Activated B cell treated with CpG ODN at 0.5 μM for 24 hours (primary cell): ENCODE measurements at regions not wholly inside any gene's neighbourhood (a gene's known extent, or its start where the extent isn't known, plus 50 kb on each side); places are given as distances from the start of the nearest gene placed in this dataset.

Source experiments
- ATAC-seq: fragments of 200-7000 bp; cut with Tn5 transposase; one replicate; pipeline ENCODE4 v1.10.0; 2021; ENCODE audit warnings: low read depth, mild to moderate bottlenecking, moderate library complexity
- CTCF ChIA-PET: fragments of 350-600 bp; sonication (Branson Sonifier 250); formaldehyde crosslinking; loops from one replicate; lab custom pipeline; 2021; ENCODE audit warnings: antibody characterized with exemption; lab: Charles Lee
- POLR2A ChIA-PET: fragments of 350-600 bp; sonication (Branson Sonifier 250); formaldehyde crosslinking; loops from one replicate; lab custom pipeline; 2021; ENCODE audit warnings: antibody characterized with exemption; lab: Charles Lee
- DNase-seq: peaks from one replicate; pipeline ENCODE4 v3.0.0; 2022
- H3K27ac Mint-ChIP-seq: one replicate; pipeline ENCODE4 v1.8.0; 2020; ENCODE audit warnings: mixed read lengths
- H3K27me3 Mint-ChIP-seq: one replicate; pipeline ENCODE4 v1.8.0; 2021; ENCODE audit warnings: mixed read lengths
- H3K36me3 Mint-ChIP-seq: one replicate; pipeline ENCODE4 v1.8.0; 2021; ENCODE audit warnings: low read depth, mixed read lengths
- H3K4me1 Mint-ChIP-seq: one replicate; pipeline ENCODE4 v1.8.0; 2021; ENCODE audit warnings: mixed read lengths
- H3K4me3 Mint-ChIP-seq: one replicate; pipeline ENCODE4 v1.8.0; 2020; ENCODE audit warnings: mild to moderate bottlenecking, mixed read lengths
- H3K9me3 Mint-ChIP-seq: one replicate; pipeline ENCODE4 v1.8.0; 2020; ENCODE audit warnings: mixed read lengths
- CTCF ChIP-seq: fragments of 200-600 bp; IDR thresholded peaks from one replicate; pipeline ENCODE4 v1.8.0; 2022; ENCODE audit warnings: antibody characterized with exemption, mild to moderate bottlenecking
- intact Hi-C: fragments of 100-400 bp; cut with micrococcal nuclease; formaldehyde crosslinking; loops from one replicate; pipeline ENCODE4 v1.15.1; 2024

DNA sequence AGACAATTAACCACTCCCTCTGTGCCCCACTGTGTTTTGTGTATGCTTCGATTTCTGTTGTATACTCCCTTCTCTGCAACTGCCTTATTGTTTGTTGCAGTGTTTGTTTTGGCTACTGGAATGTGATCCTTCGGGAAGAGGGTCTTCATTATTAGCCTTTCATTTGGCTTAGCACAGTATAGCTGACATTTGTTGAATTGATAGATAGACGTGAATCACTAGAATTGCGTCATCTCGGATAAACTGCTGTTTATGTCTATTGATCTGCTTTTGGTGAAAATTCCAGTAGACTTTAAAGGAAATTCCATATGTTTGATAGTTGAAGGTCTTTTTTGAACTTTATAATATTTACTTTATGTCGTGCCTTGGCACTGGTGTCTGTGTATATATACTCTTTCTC, 189.9 kb upstream of the EYA4 start:
- H3K27ac Mint-ChIP-seq = no peak overlapping the region
- H3K27me3 Mint-ChIP-seq = peaks cover 2% of the 10 kb centered on the region
- CTCF ChIA-PET = no interaction called here
- H3K4me1 Mint-ChIP-seq = no peaks in the 10 kb centered on the region
- H3K9me3 Mint-ChIP-seq = no peaks in the 10 kb centered on the region
- POLR2A ChIA-PET = no interaction called here
- intact Hi-C loops = no loop called here
- H3K4me3 Mint-ChIP-seq = no peak overlapping the region
- H3K36me3 Mint-ChIP-seq = no peaks in the 10 kb centered on the region
- no peak for DNase-seq
- no peak for TF ChIP-seq CTCF
- ATAC-seq = no peak

DNA sequence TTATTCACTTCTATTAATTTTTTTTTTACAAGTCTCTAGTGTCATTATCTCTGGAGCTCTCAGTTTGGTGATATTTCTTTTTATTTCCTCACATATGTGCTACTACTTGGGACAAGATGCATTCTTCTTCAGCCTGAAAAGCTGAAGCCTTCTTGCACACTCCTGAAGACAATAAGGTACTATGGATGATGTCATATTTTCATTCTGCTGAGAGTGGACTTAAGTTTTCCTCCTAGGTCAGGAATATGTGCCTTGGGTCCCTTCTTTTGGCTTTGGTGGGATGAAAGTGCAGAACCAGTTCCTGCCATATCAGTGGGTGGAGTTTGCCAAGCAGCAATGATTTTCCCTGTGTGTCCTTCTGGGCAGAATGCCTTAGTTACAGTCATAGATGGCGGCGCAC, 188.7 kb upstream of the EYA4 start:
- ATAC-seq (no peak), DNase-seq (no peak)
- no peak overlapping the region for H3K4me3 Mint-ChIP-seq
- H3K27ac Mint-ChIP-seq = no peak overlapping the region
- H3K27me3 Mint-ChIP-seq = peaks cover 4% of the 10 kb centered on the region
- POLR2A ChIA-PET = no interaction called here
- no peak for TF ChIP-seq CTCF
- H3K36me3 Mint-ChIP-seq = no peaks in the 10 kb centered on the region
- CTCF ChIA-PET = no interaction called here
- no peaks in the 10 kb centered on the region for H3K9me3 Mint-ChIP-seq
- no peaks in the 10 kb centered on the region for H3K4me1 Mint-ChIP-seq
- intact Hi-C loops = no loop called here

GRCh38 chr6:133055441-133055966, 185.7 kb upstream of the EYA4 start:
- peaks cover 6% of the 10 kb centered on the region for H3K27me3 Mint-ChIP-seq
- no peak for TF ChIP-seq CTCF
- no peaks in the 10 kb centered on the region for H3K9me3 Mint-ChIP-seq
- intact Hi-C loops = no loop called here
- H3K27ac Mint-ChIP-seq = no peak overlapping the region
- CTCF ChIA-PET = no interaction called here
- H3K36me3 Mint-ChIP-seq = no peaks in the 10 kb centered on the region
- POLR2A ChIA-PET = no interaction called here
- no peak for ATAC-seq
- no peaks in the 10 kb centered on the region for H3K4me1 Mint-ChIP-seq
- DNase-seq = no peak
- no peak overlapping the region for H3K4me3 Mint-ChIP-seq

GRCh38 chr6:133057352-133057751, 183.8 kb upstream of the EYA4 start:
- no peaks in the 10 kb centered on the region for H3K4me1 Mint-ChIP-seq
- peaks cover 6% of the 10 kb centered on the region for H3K27me3 Mint-ChIP-seq
- no peak for DNase-seq
- ChIA-PET POLR2A (no interaction called here), CTCF (no interaction called here)
- intact Hi-C loops = no loop called here
- H3K9me3 Mint-ChIP-seq = no peaks in the 10 kb centered on the region
- no peak overlapping the region for H3K27ac Mint-ChIP-seq
- ATAC-seq = no peak
- H3K4me3 Mint-ChIP-seq = no peak overlapping the region
- H3K36me3 Mint-ChIP-seq = no peaks in the 10 kb centered on the region
- TF ChIP-seq CTCF = no peak

DNA sequence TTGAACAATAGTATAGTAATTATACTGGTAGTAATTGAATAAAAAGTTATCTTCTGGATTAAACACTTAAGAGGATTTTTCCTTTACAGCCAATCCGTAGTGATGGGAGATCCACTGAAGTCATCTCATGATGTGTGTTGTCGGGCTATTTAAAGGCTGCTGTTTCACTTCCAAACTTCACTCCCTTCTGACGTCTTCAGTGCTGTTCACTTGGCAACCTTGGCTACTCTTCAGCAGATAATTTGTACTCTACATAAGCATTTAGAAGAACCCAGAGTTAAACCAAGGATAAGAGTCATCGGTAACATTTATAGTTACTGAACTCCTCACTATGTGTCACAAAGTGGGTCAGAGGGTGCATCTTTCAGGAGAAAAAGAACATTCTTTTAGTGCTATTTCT, 179.1 kb upstream of the EYA4 start:
- no peaks in the 10 kb centered on the region for H3K4me1 Mint-ChIP-seq
- ChIA-PET CTCF (no interaction called here), POLR2A (no interaction called here)
- peaks cover 2% of the 10 kb centered on the region for H3K27me3 Mint-ChIP-seq
- no peaks in the 10 kb centered on the region for H3K36me3 Mint-ChIP-seq
- no peak for DNase-seq
- ATAC-seq = no peak
- H3K27ac Mint-ChIP-seq = no peak overlapping the region
- no peak for TF ChIP-seq CTCF
- H3K9me3 Mint-ChIP-seq = no peaks in the 10 kb centered on the region
- intact Hi-C loops = no loop called here
- H3K4me3 Mint-ChIP-seq = no peak overlapping the region
